RWPE2 (cell line): ENCODE measurements at regions not wholly inside any gene's neighbourhood (a gene's known extent, or its start where the extent isn't known, plus 50 kb on each side); places are given as distances from the start of the nearest gene placed in this dataset.
A peak's percentile ranks its signal among the peaks of the same experiment; 100 is the strongest.
"Not testable (repeated sequence)": the region's sequence is repeated elsewhere in the genome, so short reads cannot be mapped to it uniquely, and the experiment has no call there.

Source experiments
- ATAC-seq: fragments of 200-7000 bp; cut with Tn5 transposase; 3 replicates; pipeline ENCODE4 v1.9.1; 2021; ENCODE audit warnings: low read depth
- DNase-seq: peaks from one replicate; pipeline ENCODE4 v3.0.0-alpha.2; 2020; ENCODE audit warnings: low spot score
- H3K27ac ChIP-seq: fragments of 450-650 bp; 2 replicates; pipeline ENCODE4 v1.5.1; 2017; ENCODE audit warnings: mild to moderate bottlenecking; ENCODE audit not compliant: poor library complexity, severe bottlenecking
- H3K27me3 ChIP-seq: fragments of 250-450 bp; sonication (Bioruptor Pico); 2 replicates; pipeline ENCODE4 v1.5.1; 2021; ENCODE audit warnings: mild to moderate bottlenecking, moderate library complexity; ENCODE audit not compliant: insufficient read depth, poor library complexity, severe bottlenecking
- H3K36me3 ChIP-seq: fragments of 250-450 bp; sonication (Bioruptor Pico); 2 replicates; pipeline ENCODE4 v1.5.1; 2020; ENCODE audit warnings: low read depth, mild to moderate bottlenecking, moderate library complexity
- H3K4me1 ChIP-seq: fragments of 250-450 bp; sonication (Bioruptor Pico); 2 replicates; pipeline ENCODE4 v1.5.1; 2021; ENCODE audit warnings: mild to moderate bottlenecking, moderate library complexity; ENCODE audit not compliant: insufficient read depth, poor library complexity, severe bottlenecking
- H3K4me3 ChIP-seq: fragments of 250-450 bp; sonication (Bioruptor Pico); 2 replicates; pipeline ENCODE4 v1.5.1; 2021; ENCODE audit warnings: mild to moderate bottlenecking, moderate library complexity; ENCODE audit not compliant: severe bottlenecking
- H3K9me3 ChIP-seq: fragments of 250-450 bp; sonication (Bioruptor Pico); 2 replicates; pipeline ENCODE4 v1.5.1; 2021; ENCODE audit warnings: mild to moderate bottlenecking, moderate library complexity; ENCODE audit not compliant: severe bottlenecking
- CTCF ChIP-seq: fragments of 450-650 bp; IDR thresholded peaks from one replicate; pipeline ENCODE4 v1.5.1; 2017; ENCODE audit warnings: mild to moderate bottlenecking, moderate library complexity; ENCODE audit not compliant: poor library complexity, severe bottlenecking

DNA sequence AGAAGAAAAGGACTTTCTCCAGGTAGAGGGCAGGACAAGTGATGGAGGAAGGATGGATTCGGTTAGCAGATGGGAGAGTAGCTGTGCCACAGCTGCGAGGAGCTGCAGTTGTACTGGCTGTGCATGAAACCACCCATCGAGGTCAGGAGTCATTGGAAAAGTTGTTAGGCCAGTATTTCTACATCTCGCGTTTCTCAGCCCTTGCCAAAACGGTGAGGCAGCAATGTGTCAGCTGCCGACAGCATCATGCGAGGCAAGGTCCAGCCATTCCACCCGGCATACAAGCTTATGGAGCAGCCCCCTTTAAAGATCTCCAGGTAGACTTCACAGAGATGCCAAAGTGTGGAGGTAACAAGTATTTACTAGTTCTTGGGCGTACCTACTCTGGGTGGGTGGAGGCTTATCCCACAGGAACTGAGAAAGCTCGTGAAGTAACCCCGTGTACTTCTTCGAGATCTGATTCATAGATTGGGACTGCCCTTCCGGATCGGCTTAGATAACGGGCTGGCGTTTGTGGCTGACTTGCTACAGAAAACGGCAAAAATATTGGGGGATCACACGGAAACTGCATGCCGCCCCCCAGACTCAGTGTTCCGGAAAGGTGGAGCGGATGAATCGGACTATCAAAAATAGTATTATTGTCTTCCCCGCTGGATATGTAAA is 105.0 kb upstream of the HMX1 start:
- not testable (repeated sequence) for H3K9me3 ChIP-seq, H3K4me3 ChIP-seq, H3K36me3 ChIP-seq, DNase-seq, H3K27me3 ChIP-seq
- H3K27ac ChIP-seq: peak overlapping the region; percentile 33
- H3K4me1 ChIP-seq: peaks cover 11% of the 10 kb centered on the region
- ATAC-seq: peak; percentile 65; the same call in 2 of the 3 replicates

- H3K27ac ChIP-seq, H3K9me3 ChIP-seq, H3K36me3 ChIP-seq, H3K27me3 ChIP-seq, DNase-seq, ATAC-seq, H3K4me3 ChIP-seq: not testable (repeated sequence)
- H3K4me1 ChIP-seq: peaks cover 11% of the 10 kb centered on the region
These were observed 101.0 kb upstream of the HMX1 start for GRCh38 chr4:8972635-8973034.

DNA sequence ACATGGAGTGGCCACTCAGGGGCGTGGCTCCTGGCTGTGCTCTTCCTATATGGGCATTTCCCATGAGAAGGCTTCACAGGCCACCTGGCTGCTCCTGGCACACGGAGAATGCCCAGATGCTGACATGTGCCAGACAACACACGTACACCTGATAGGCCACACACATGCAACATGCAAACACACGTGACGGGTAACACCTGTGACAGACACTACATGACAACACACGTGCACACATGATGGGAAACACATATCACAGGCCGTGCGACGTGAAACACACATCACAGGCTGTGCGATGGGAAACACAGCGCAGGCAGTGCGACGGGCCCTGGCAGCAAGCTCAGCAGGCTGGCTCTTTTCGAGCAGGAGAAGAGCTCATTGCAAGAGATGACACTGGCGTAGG is 94.3 kb upstream of the HMX1 start:
- H3K4me1 ChIP-seq, ATAC-seq, H3K36me3 ChIP-seq, H3K4me3 ChIP-seq, H3K27me3 ChIP-seq, H3K9me3 ChIP-seq, DNase-seq, H3K27ac ChIP-seq: not testable (repeated sequence)

DNA sequence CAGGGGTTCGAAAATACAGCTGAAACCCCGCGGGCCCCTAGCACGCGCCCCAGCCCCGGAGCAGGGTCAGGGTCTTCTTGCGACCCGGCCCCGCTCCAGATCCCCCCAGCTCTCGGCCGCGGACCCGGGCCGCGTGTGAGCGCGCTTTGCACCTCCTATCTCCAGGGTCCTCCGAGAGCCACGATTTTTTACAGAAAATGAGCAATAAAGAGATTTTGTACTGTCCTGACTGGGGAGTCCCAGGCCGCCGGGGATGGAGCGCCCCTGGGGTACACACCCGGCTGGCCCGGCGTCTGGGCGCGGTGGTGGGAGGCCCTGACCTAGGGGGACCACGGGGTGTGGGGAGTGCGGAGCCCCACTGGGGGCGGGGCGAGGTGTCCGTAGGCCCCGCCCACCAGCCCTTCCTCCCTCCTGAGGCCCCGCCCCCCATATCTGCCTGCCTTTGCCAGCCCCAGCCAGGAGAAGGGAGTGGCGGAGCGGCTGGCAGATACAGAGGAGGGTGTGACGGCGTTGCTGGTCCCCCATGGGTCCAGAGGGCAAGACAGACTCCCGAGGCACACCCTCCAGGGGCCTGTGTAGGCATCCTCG is 92.7 kb upstream of the HMX1 start:
- H3K9me3 ChIP-seq, H3K4me1 ChIP-seq, DNase-seq, H3K27ac ChIP-seq, ATAC-seq, H3K27me3 ChIP-seq, H3K4me3 ChIP-seq, H3K36me3 ChIP-seq: not testable (repeated sequence)

GRCh38 chr4:8963533-8963932 is 91.9 kb upstream of the HMX1 start:
- H3K9me3 ChIP-seq, H3K27ac ChIP-seq, H3K4me1 ChIP-seq, H3K36me3 ChIP-seq, DNase-seq, H3K4me3 ChIP-seq, ATAC-seq, H3K27me3 ChIP-seq: not testable (repeated sequence)

DNA sequence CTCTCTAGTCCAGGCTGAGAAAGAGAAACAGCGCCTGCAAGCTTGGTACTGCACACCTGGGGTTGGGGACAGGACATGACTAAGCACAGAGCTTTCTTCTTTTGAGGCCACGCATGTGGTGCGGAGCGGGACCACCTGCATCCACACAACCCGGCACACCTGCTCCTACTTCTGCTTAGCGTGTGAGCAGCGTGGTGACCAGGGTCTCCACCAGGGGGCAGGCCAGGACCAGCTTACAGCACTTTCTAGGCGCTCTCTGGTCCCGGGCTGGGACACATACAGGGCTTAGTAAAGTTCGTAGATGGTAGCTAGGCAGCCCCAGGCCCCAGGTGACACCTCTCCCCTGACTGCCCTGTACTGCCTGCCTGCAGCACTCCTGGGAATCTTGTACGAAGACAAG is 89.7 kb upstream of the HMX1 start:
- not testable (repeated sequence) for ATAC-seq, H3K4me3 ChIP-seq
- TF ChIP-seq CTCF: peak; percentile 36

DNA sequence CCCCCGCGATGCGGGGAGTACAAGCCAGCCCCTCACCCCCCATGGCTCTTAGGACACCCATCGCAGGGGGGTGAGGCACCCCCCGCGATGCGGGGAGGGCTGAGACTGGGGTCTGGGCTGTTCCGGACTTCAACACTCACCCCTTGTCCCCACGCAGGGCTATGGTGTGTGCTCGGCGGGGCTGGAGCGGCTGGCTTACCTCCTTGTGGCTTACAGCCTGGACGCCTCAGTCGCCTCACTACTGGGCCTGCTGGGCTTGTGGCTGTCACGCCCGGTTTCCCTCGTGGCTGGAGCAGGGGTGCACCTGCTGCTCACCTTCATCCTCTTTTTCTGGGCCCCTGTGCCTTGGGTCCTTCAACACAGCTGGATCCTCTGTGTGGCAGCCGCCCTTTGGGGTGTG is 87.8 kb upstream of the HMX1 start:
- not testable (repeated sequence) for H3K27ac ChIP-seq, H3K36me3 ChIP-seq, ATAC-seq, H3K9me3 ChIP-seq, H3K4me1 ChIP-seq, H3K27me3 ChIP-seq, DNase-seq, H3K4me3 ChIP-seq

More for the DNA sequence above, 89.7 kb upstream of the HMX1 start:
- H3K36me3 ChIP-seq, H3K27ac ChIP-seq, H3K4me1 ChIP-seq, H3K9me3 ChIP-seq, H3K27me3 ChIP-seq, DNase-seq: not testable (repeated sequence)

GRCh38 chr4:8954001-8954400 is 82.4 kb upstream of the HMX1 start:
- ATAC-seq, H3K36me3 ChIP-seq, H3K27me3 ChIP-seq, H3K9me3 ChIP-seq, H3K27ac ChIP-seq, DNase-seq, H3K4me3 ChIP-seq, H3K4me1 ChIP-seq: not testable (repeated sequence)

- not testable (repeated sequence) for ATAC-seq, H3K4me1 ChIP-seq, H3K4me3 ChIP-seq, DNase-seq, H3K9me3 ChIP-seq, H3K36me3 ChIP-seq, H3K27ac ChIP-seq, H3K27me3 ChIP-seq
These were observed 81.2 kb upstream of the HMX1 start for GRCh38 chr4:8952791-8953190.

DNA sequence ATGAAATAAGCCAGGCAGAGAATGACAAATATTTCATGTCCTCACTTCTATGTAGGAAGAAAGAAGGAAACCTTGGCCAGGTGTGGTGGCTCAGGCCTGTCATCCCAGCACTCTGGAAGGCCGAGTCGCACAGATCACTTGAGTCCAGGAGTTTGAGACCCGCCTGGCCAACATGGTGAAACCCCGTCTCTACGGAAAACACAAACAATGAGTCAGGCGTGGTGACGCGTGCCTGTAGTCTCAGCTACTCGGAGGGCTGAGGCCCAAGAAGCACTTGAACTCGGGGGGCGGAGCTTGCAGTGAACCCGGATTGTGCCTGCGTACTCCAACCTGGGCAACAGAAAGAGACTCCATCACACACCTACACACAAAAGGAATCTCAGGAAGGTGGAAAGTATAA is 80.5 kb upstream of the HMX1 start:
- H3K27ac ChIP-seq, DNase-seq, ATAC-seq, H3K4me3 ChIP-seq, H3K36me3 ChIP-seq, H3K9me3 ChIP-seq, H3K27me3 ChIP-seq, H3K4me1 ChIP-seq: not testable (repeated sequence)

DNA sequence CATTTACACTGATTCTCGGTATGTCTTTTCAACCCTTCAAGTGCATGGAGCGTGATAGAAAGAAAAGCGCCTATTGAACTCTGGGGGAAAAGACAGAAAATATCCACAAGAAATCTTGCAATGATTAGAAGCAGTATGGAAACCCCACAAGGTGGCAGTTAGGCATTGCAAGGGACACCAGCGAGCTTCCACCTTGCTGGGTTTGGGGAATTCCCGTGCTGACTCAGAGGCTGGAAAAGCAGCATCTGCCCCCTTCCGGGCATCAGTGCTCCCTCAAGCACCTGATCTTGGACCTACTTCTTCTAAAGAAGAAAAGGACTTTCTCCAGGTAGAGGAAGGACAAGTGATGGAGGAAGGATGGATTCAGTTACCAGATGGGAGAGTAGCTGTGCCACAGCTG is 73.9 kb upstream of the HMX1 start:
- not testable (repeated sequence) for H3K4me3 ChIP-seq, DNase-seq, H3K27ac ChIP-seq, H3K9me3 ChIP-seq, H3K36me3 ChIP-seq, ATAC-seq, H3K4me1 ChIP-seq, H3K27me3 ChIP-seq
